ENCODE measurements at regions not wholly inside any gene's neighbourhood (a gene's known extent, or its start where the extent isn't known, plus 50 kb on each side); places are given as distances from the start of the nearest gene placed in this dataset.
"Not testable (repeated sequence)": the region's sequence is repeated elsewhere in the genome, so short reads cannot be mapped to it uniquely, and the experiment has no call there.

GRCh38 chr6:12492929-12493328, 202.8 kb downstream of the EDN1 start:
- not testable (repeated sequence) for TF ChIP-seq CTCF (IDR thresholded peaks at IDR 0.05; ENCODE audit: insufficient read depth, low read length, poor library complexity, severe bottlenecking); EZH2phosphoT487 (conservative IDR thresholded peaks at IDR 0.05; ENCODE audit: low read length)
